ENCODE measurements at regions not wholly inside any gene's neighbourhood (a gene's known extent, or its start where the extent isn't known, plus 50 kb on each side); places are given as distances from the start of the nearest gene placed in this dataset.
A peak's percentile ranks its signal among the peaks of the same experiment; 100 is the strongest.

- H3K9ac ChIP-seq (ENCODE audit: low read length): no peak overlapping the region
- H3K27me3 ChIP-seq (ENCODE audit: control insufficient read depth, insufficient read depth, low read length): peaks cover 68% of the 10 kb centered on the region
- peak overlapping the region; percentile 53 for H3K4me3 ChIP-seq (ENCODE audit: low read length)
These were observed 58.7 kb upstream of the DLX4 start for GRCh38 chr17:49910094-49910857.

DNA sequence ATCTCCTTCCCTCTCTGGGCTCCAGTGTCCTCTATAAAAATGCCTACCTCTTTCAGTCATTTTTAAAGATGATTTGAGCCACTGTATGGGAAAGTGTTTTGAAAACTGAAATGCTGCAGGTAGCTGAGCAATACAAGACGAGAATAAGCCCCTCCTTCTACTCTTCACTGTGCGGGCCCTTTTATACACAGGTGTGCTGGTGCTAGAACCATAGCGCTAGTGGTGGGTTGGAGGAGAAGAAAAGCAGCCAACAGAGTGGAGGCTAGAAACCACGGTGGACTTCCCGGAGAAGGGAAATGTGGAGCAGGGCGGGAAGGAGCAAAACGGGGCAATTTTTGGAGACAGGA lies 58.2 kb upstream of the DLX4 start:
- H3K4me3 ChIP-seq (ENCODE audit: low read length): peak overlapping the region; percentile 53

More at GRCh38 chr17:49910094-49910857, 58.7 kb upstream of the DLX4 start:
- Histone ChIP-seq H3K4me1 (ENCODE audit: control insufficient read depth, low read depth, low read length) (peaks cover 6% of the 10 kb centered on the region), H3K36me3 (ENCODE audit: control insufficient read depth, low read depth, low read length) (no peaks in the 10 kb centered on the region), H3K27ac (ENCODE audit: low read length) (no peak overlapping the region), H3K9me3 (ENCODE audit: control insufficient read depth, low read depth, low read length) (no peaks in the 10 kb centered on the region)

DNA sequence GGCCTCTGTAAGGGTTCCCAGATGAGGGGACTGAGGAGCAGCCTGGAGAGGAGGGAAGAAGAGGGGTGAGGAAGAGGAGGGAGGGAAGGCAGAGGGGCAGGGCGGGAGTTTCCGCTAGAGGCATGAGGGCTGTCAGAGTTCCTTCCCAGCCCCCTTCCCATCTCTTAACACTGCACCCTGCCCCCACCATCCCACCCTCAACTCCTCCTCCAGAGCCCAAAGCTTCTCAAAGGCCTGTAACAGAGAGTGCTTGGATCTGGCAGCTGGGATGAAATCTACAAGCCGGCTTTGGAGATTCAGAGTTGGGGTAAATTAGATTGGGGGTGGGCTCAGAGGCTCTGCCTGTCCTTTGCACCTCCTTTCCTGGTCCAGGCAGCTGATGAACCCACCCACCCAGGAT lies 57.3 kb upstream of the DLX4 start:
- Histone ChIP-seq H3K27ac (ENCODE audit: low read length) (no peak overlapping the region), H3K36me3 (ENCODE audit: control insufficient read depth, low read depth, low read length) (no peaks in the 10 kb centered on the region), H3K9ac (ENCODE audit: low read length) (no peak overlapping the region), H3K4me3 (ENCODE audit: low read length) (no peak overlapping the region), H3K4me1 (ENCODE audit: control insufficient read depth, low read depth, low read length) (peaks cover 6% of the 10 kb centered on the region), H3K9me3 (ENCODE audit: control insufficient read depth, low read depth, low read length) (no peaks in the 10 kb centered on the region), H3K27me3 (ENCODE audit: control insufficient read depth, insufficient read depth, low read length) (peaks cover 69% of the 10 kb centered on the region)

More for the DNA sequence above, 58.2 kb upstream of the DLX4 start:
- Histone ChIP-seq H3K4me1 (ENCODE audit: control insufficient read depth, low read depth, low read length) (peaks cover 6% of the 10 kb centered on the region), H3K27ac (ENCODE audit: low read length) (no peak overlapping the region), H3K9ac (ENCODE audit: low read length) (no peak overlapping the region), H3K9me3 (ENCODE audit: control insufficient read depth, low read depth, low read length) (no peaks in the 10 kb centered on the region), H3K36me3 (ENCODE audit: control insufficient read depth, low read depth, low read length) (no peaks in the 10 kb centered on the region), H3K27me3 (ENCODE audit: control insufficient read depth, insufficient read depth, low read length) (peaks cover 69% of the 10 kb centered on the region)

DNA sequence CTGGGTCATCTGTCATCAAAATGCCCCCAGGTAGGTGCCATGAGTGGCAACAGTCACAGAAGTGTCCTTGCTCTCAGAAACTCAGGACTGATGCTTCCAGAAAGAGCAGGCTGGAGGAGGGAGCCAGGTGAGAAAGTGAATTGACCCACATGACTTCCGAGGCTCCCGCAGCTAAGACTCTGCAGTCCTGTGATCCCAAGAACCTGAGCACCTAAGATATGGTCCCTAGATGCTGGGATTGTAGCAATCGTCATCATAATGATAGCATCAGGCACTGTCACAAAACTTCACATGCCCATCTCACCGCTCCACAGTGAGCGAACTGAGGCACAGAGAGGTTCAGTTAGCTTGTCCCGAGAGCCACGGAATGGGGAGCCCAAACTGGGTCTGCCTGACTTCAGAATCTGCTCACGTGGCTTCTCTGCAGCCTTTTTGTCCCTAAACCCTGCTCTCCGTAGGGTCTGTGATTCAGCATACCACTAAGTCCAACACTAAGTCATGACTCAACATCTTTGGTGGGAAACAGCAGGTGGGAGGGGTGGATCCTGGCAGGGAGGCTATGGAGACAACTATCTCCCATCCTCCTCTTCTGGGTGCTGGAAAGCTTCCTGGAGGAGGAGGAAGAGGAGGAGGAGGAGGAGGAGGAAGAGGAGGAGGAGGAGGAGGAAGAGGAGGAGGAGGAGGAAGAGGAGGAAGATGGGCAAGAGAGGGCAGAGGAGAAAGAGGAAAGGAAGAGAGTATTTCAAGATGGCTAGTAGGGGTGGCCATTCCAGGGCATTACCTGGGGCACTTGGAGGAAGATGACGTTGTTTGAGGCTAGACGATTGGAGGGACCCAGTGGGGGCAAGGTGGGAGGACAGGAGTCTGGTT lies 55.5 kb upstream of the DLX4 start:
- Histone ChIP-seq H3K9me3 (ENCODE audit: control insufficient read depth, low read depth, low read length) (no peaks in the 10 kb centered on the region), H3K27me3 (ENCODE audit: control insufficient read depth, insufficient read depth, low read length) (peaks cover 52% of the 10 kb centered on the region), H3K36me3 (ENCODE audit: control insufficient read depth, low read depth, low read length) (no peaks in the 10 kb centered on the region), H3K4me1 (ENCODE audit: control insufficient read depth, low read depth, low read length) (peaks cover 6% of the 10 kb centered on the region), H3K9ac (ENCODE audit: low read length) (no peak overlapping the region), H3K4me3 (ENCODE audit: low read length) (no peak overlapping the region), H3K27ac (ENCODE audit: low read length) (no peak overlapping the region)

DNA sequence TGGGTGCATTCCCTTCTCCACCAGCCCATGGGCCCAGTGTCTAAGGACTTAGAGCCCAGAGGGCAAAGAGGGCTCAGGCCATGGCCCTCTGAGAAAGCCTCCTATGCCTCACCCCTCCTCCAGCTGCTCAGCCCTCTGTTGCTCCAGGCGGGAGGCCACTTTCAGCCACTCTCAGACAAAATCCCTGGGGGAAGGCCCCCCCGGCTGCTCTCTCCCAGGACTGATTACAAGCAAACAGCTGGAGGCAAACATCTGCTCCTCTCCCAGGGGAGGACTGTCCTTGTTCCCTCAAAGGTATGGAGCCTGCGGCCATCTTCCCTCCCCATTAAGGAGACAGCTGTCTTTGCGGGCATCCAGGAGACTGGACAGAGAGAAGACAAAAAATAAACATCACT lies 54.9 kb upstream of the DLX4 start:
- peaks cover 45% of the 10 kb centered on the region for H3K27me3 ChIP-seq (ENCODE audit: control insufficient read depth, insufficient read depth, low read length)

GRCh38 chr17:49914664-49915063 lies 54.3 kb upstream of the DLX4 start:
- no peak overlapping the region for H3K27ac ChIP-seq (ENCODE audit: low read length)
- no peaks in the 10 kb centered on the region for H3K36me3 ChIP-seq (ENCODE audit: control insufficient read depth, low read depth, low read length)
- H3K4me1 ChIP-seq (ENCODE audit: control insufficient read depth, low read depth, low read length): peaks cover 6% of the 10 kb centered on the region
- no peak overlapping the region for H3K4me3 ChIP-seq (ENCODE audit: low read length)
- H3K9me3 ChIP-seq (ENCODE audit: control insufficient read depth, low read depth, low read length): no peaks in the 10 kb centered on the region
- H3K9ac ChIP-seq (ENCODE audit: low read length): no peak overlapping the region
- peaks cover 40% of the 10 kb centered on the region for H3K27me3 ChIP-seq (ENCODE audit: control insufficient read depth, insufficient read depth, low read length)

More for the DNA sequence above, 54.9 kb upstream of the DLX4 start:
- Histone ChIP-seq H3K9me3 (ENCODE audit: control insufficient read depth, low read depth, low read length) (no peaks in the 10 kb centered on the region), H3K36me3 (ENCODE audit: control insufficient read depth, low read depth, low read length) (no peaks in the 10 kb centered on the region), H3K4me3 (ENCODE audit: low read length) (no peak overlapping the region), H3K9ac (ENCODE audit: low read length) (no peak overlapping the region), H3K4me1 (ENCODE audit: control insufficient read depth, low read depth, low read length) (peaks cover 6% of the 10 kb centered on the region), H3K27ac (ENCODE audit: low read length) (no peak overlapping the region)

DNA sequence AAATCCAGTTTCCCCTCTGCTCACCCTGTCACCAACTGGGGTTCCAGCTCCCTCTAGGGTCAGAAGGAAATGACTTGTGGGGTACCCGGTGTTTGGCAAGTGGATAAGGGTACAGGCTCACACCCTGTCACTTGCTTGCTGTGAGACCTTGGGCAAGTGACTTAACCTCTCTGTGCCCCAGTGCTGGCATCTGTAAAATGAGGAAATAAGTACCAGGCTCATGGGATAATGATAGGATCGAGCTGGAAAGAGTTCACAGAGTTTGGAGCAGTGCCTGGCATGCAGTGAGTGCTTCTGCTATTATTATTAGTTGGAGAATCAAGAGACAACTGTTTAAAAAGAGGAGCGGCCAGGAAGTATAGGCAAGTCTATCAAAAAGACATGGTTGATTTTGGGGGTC lies 53.7 kb upstream of the DLX4 start:
- no peaks in the 10 kb centered on the region for H3K36me3 ChIP-seq (ENCODE audit: control insufficient read depth, low read depth, low read length)
- peaks cover 34% of the 10 kb centered on the region for H3K27me3 ChIP-seq (ENCODE audit: control insufficient read depth, insufficient read depth, low read length)
- no peak overlapping the region for H3K9ac ChIP-seq (ENCODE audit: low read length)
- peaks cover 6% of the 10 kb centered on the region for H3K4me1 ChIP-seq (ENCODE audit: control insufficient read depth, low read depth, low read length)
- no peak overlapping the region for H3K27ac ChIP-seq (ENCODE audit: low read length)
- no peak overlapping the region for H3K4me3 ChIP-seq (ENCODE audit: low read length)
- H3K9me3 ChIP-seq (ENCODE audit: control insufficient read depth, low read depth, low read length): no peaks in the 10 kb centered on the region

DNA sequence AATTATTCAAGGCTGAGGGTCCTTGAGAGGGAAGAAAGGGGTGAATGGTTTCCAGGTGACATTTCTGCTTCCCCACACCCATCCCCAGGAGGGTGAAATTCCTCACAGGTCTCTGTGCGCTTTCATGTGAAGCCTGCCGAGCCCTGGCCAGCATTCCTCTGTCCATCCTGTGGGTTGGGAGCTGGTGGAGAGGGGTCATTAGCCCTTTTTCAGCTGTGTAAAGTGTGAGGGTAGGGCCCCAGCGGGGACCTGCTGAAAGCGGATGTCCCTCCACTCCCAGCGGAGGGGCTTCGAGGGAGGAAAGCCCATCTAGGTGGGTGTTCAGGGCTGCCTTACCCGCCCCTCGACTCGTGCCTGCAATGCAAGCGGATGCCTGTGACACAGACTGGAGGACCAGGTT lies 53.3 kb upstream of the DLX4 start:
- H3K27ac ChIP-seq (ENCODE audit: low read length): no peak overlapping the region
- H3K27me3 ChIP-seq (ENCODE audit: control insufficient read depth, insufficient read depth, low read length): peaks cover 29% of the 10 kb centered on the region
- no peak overlapping the region for H3K4me3 ChIP-seq (ENCODE audit: low read length)
- no peaks in the 10 kb centered on the region for H3K36me3 ChIP-seq (ENCODE audit: control insufficient read depth, low read depth, low read length)
- H3K9me3 ChIP-seq (ENCODE audit: control insufficient read depth, low read depth, low read length): no peaks in the 10 kb centered on the region
- peaks cover 5% of the 10 kb centered on the region for H3K4me1 ChIP-seq (ENCODE audit: control insufficient read depth, low read depth, low read length)
- no peak overlapping the region for H3K9ac ChIP-seq (ENCODE audit: low read length)

DNA sequence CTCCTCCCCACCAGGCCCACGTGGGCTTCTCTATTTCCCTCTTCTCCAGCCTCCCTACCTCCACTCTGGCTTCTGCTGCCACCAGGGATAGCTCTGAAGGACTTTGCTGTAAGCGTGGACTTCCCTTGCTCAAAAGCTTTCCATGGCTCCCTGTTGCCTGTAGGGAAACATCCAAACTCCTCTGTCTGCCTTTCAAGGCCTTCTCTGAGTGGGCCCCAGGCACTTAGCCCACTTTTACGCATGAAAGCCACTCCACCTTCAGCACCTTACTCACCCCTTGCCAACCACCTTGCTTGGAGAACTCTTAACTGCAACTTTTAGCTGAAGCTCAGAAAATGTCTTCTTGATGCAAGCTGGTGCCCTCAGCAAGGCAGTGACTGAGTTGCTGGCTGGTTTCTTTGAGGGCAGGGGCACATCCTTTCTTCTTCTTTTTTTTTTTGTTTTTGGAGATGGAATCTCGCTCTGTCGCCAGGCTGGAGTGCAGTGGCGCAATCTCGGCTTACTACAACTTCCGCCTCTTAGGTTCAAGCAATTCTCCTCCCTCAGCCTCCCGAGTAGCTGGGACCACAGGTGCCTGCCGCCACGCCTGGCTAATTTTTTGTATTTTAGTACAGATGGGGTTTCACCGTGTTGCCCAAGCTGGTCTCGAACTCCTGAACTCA lies 52.0 kb upstream of the DLX4 start:
- H3K4me1 ChIP-seq (ENCODE audit: control insufficient read depth, low read depth, low read length): peaks cover 3% of the 10 kb centered on the region
- no peak overlapping the region for H3K4me3 ChIP-seq (ENCODE audit: low read length)
- no peak overlapping the region for H3K27ac ChIP-seq (ENCODE audit: low read length)
- no peaks in the 10 kb centered on the region for H3K36me3 ChIP-seq (ENCODE audit: control insufficient read depth, low read depth, low read length)
- peaks cover 16% of the 10 kb centered on the region for H3K27me3 ChIP-seq (ENCODE audit: control insufficient read depth, insufficient read depth, low read length)
- H3K9ac ChIP-seq (ENCODE audit: low read length): no peak overlapping the region
- H3K9me3 ChIP-seq (ENCODE audit: control insufficient read depth, low read depth, low read length): no peaks in the 10 kb centered on the region

GRCh38 chr17:49918591-49918990 lies 50.4 kb upstream of the DLX4 start:
- no peak overlapping the region for H3K27ac ChIP-seq (ENCODE audit: low read length)
- H3K36me3 ChIP-seq (ENCODE audit: control insufficient read depth, low read depth, low read length): no peaks in the 10 kb centered on the region
- H3K27me3 ChIP-seq (ENCODE audit: control insufficient read depth, insufficient read depth, low read length): peaks cover 7% of the 10 kb centered on the region
- no peak overlapping the region for H3K9ac ChIP-seq (ENCODE audit: low read length)
- H3K4me1 ChIP-seq (ENCODE audit: control insufficient read depth, low read depth, low read length): peaks cover 3% of the 10 kb centered on the region
- no peak overlapping the region for H3K4me3 ChIP-seq (ENCODE audit: low read length)
- no peaks in the 10 kb centered on the region for H3K9me3 ChIP-seq (ENCODE audit: control insufficient read depth, low read depth, low read length)
